Neural progenitor cell (in vitro differentiated cells): ENCODE measurements at regions not wholly inside any gene's neighbourhood (a gene's known extent, or its start where the extent isn't known, plus 50 kb on each side); places are given as distances from the start of the nearest gene placed in this dataset.

Experiments
- EZH2 ChIP-seq: fragments of 200-600 bp; sonication (generic); IDR thresholded peaks from 2 replicates; pipeline ENCODE4 v1.6.1; 2017; ENCODE audit warnings: antibody characterized with exemption, mild to moderate bottlenecking, moderate library complexity
- TF ChIP-seq, protein P1 (sequence below): fragments of 200-600 bp; sonication (generic); IDR thresholded peaks from 2 replicates; pipeline ENCODE4 v1.5.1; 2017; ENCODE audit warnings: antibody characterized with exemption, mild to moderate bottlenecking

DNA sequence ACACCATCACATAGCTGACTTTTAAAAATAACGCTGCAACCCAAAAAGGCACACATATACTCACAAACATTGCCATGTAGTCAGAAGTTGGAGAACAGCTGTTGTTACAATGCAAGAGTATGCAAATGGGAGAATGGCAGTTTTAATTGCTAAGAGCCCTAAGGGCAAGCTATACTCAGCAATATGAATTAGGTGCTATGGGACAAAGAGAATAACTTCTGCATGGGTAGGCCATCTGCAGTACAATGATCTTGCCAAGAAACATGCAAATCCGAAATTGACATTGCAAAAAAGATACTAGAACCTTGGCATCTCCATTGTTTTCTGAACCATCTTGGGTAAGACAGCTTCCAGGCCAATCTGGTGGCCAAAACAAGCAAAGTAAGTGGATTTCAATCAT is 697.8 kb downstream of the LRRIQ3 start:
- TF ChIP-seq, protein P1, sequence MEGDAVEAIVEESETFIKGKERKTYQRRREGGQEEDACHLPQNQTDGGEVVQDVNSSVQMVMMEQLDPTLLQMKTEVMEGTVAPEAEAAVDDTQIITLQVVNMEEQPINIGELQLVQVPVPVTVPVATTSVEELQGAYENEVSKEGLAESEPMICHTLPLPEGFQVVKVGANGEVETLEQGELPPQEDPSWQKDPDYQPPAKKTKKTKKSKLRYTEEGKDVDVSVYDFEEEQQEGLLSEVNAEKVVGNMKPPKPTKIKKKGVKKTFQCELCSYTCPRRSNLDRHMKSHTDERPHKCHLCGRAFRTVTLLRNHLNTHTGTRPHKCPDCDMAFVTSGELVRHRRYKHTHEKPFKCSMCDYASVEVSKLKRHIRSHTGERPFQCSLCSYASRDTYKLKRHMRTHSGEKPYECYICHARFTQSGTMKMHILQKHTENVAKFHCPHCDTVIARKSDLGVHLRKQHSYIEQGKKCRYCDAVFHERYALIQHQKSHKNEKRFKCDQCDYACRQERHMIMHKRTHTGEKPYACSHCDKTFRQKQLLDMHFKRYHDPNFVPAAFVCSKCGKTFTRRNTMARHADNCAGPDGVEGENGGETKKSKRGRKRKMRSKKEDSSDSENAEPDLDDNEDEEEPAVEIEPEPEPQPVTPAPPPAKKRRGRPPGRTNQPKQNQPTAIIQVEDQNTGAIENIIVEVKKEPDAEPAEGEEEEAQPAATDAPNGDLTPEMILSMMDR: no peak
- no peak for TF ChIP-seq EZH2
